Stimulated activated memory B cell treated with anti-CD40 and anti-IgM and Interleukin-4, amounts not matched to agents 10 μg/mL and 1 μg/mL and 100 μg/mL, for 72 hours (primary cell): ENCODE measurements at regions not wholly inside any gene's neighbourhood (a gene's known extent, or its start where the extent isn't known, plus 50 kb on each side); places are given as distances from the start of the nearest gene placed in this dataset.

Experiments
- ATAC-seq: fragments of 150-1000 bp; cut with Tn5 transposase; 2 replicates; pipeline ENCODE4 v1.10.0; 2021
- H3K27ac Mint-ChIP-seq: one replicate; pipeline ENCODE4 v1.8.0; 2022; ENCODE audit warnings: mild to moderate bottlenecking, mixed read lengths
- H3K27me3 Mint-ChIP-seq: one replicate; pipeline ENCODE4 v1.8.0; 2022; ENCODE audit warnings: mixed read lengths
- H3K36me3 Mint-ChIP-seq: one replicate; pipeline ENCODE4 v1.8.0; 2022; ENCODE audit warnings: mixed read lengths
- H3K4me1 Mint-ChIP-seq: one replicate; pipeline ENCODE4 v1.8.0; 2022; ENCODE audit warnings: mixed read lengths
- H3K4me3 Mint-ChIP-seq: one replicate; pipeline ENCODE4 v1.8.0; 2022; ENCODE audit warnings: mild to moderate bottlenecking, moderate library complexity, mixed read lengths
- H3K9me3 Mint-ChIP-seq: one replicate; pipeline ENCODE4 v1.8.0; 2022; ENCODE audit warnings: mixed read lengths

- Mint-ChIP-seq H3K36me3 (no peaks in the 10 kb centered on the region), H3K27ac (no peak overlapping the region), H3K9me3 (no peaks in the 10 kb centered on the region), H3K4me1 (no peaks in the 10 kb centered on the region), H3K4me3 (no peak overlapping the region), H3K27me3 (no peaks in the 10 kb centered on the region)
- ATAC-seq: no peak
These were observed 183.7 kb downstream of the GPAM start for GRCh38 chr10:111999915-112000302.

- Mint-ChIP-seq H3K27ac (no peak overlapping the region), H3K9me3 (no peaks in the 10 kb centered on the region), H3K27me3 (no peaks in the 10 kb centered on the region)
These were observed 183.1 kb downstream of the GPAM start for GRCh38 chr10:112000466-112000865.

GRCh38 chr10:112002206-112002605 is 181.4 kb downstream of the GPAM start:
- no peak overlapping the region for H3K27ac Mint-ChIP-seq
- no peaks in the 10 kb centered on the region for H3K36me3 Mint-ChIP-seq
- no peaks in the 10 kb centered on the region for H3K27me3 Mint-ChIP-seq
- H3K4me1 Mint-ChIP-seq: no peaks in the 10 kb centered on the region
- no peaks in the 10 kb centered on the region for H3K9me3 Mint-ChIP-seq
- H3K4me3 Mint-ChIP-seq: no peak overlapping the region
- ATAC-seq: no peak

More at GRCh38 chr10:112000466-112000865, 183.1 kb downstream of the GPAM start:
- no peaks in the 10 kb centered on the region for H3K36me3 Mint-ChIP-seq
- H3K4me3 Mint-ChIP-seq: no peak overlapping the region
- no peaks in the 10 kb centered on the region for H3K4me1 Mint-ChIP-seq
- ATAC-seq: no peak

GRCh38 chr10:112004075-112004474 is 179.5 kb downstream of the GPAM start:
- no peaks in the 10 kb centered on the region for H3K4me1 Mint-ChIP-seq
- no peaks in the 10 kb centered on the region for H3K9me3 Mint-ChIP-seq
- H3K27ac Mint-ChIP-seq: no peak overlapping the region
- no peaks in the 10 kb centered on the region for H3K27me3 Mint-ChIP-seq
- H3K4me3 Mint-ChIP-seq: no peak overlapping the region
- H3K36me3 Mint-ChIP-seq: no peaks in the 10 kb centered on the region
- ATAC-seq: no peak

- Mint-ChIP-seq H3K4me3 (no peak overlapping the region), H3K9me3 (no peaks in the 10 kb centered on the region), H3K27me3 (no peaks in the 10 kb centered on the region), H3K4me1 (no peaks in the 10 kb centered on the region), H3K27ac (no peak overlapping the region), H3K36me3 (no peaks in the 10 kb centered on the region)
- no peak for ATAC-seq
These were observed 178.5 kb downstream of the GPAM start for GRCh38 chr10:112005044-112005443.

- Mint-ChIP-seq H3K9me3 (no peaks in the 10 kb centered on the region), H3K27me3 (no peaks in the 10 kb centered on the region), H3K36me3 (no peaks in the 10 kb centered on the region), H3K4me1 (no peaks in the 10 kb centered on the region), H3K27ac (no peak overlapping the region), H3K4me3 (no peak overlapping the region)
- no peak for ATAC-seq
These were observed 177.2 kb downstream of the GPAM start for GRCh38 chr10:112006407-112006806.

GRCh38 chr10:112006831-112007230 is 176.7 kb downstream of the GPAM start:
- no peaks in the 10 kb centered on the region for H3K4me1 Mint-ChIP-seq
- no peaks in the 10 kb centered on the region for H3K27me3 Mint-ChIP-seq
- H3K36me3 Mint-ChIP-seq: no peaks in the 10 kb centered on the region
- no peak for ATAC-seq
- H3K27ac Mint-ChIP-seq: no peak overlapping the region
- H3K4me3 Mint-ChIP-seq: no peak overlapping the region
- no peaks in the 10 kb centered on the region for H3K9me3 Mint-ChIP-seq

- no peaks in the 10 kb centered on the region for H3K36me3 Mint-ChIP-seq
- H3K4me1 Mint-ChIP-seq: no peaks in the 10 kb centered on the region
- H3K4me3 Mint-ChIP-seq: no peak overlapping the region
- no peaks in the 10 kb centered on the region for H3K9me3 Mint-ChIP-seq
- no peak overlapping the region for H3K27ac Mint-ChIP-seq
- no peaks in the 10 kb centered on the region for H3K27me3 Mint-ChIP-seq
- ATAC-seq: no peak
These were observed 161.4 kb downstream of the GPAM start for GRCh38 chr10:112022196-112022595.

GRCh38 chr10:112024079-112024478 is 159.5 kb downstream of the GPAM start:
- H3K9me3 Mint-ChIP-seq: peaks cover 1% of the 10 kb centered on the region
- no peak overlapping the region for H3K4me3 Mint-ChIP-seq
- H3K4me1 Mint-ChIP-seq: no peaks in the 10 kb centered on the region
- H3K27ac Mint-ChIP-seq: no peak overlapping the region
- no peak for ATAC-seq
- H3K27me3 Mint-ChIP-seq: no peaks in the 10 kb centered on the region
- H3K36me3 Mint-ChIP-seq: no peaks in the 10 kb centered on the region

GRCh38 chr10:112025228-112025627 is 158.3 kb downstream of the GPAM start:
- ATAC-seq: no peak
- H3K36me3 Mint-ChIP-seq: no peaks in the 10 kb centered on the region
- H3K4me1 Mint-ChIP-seq: no peaks in the 10 kb centered on the region
- H3K27me3 Mint-ChIP-seq: no peaks in the 10 kb centered on the region
- H3K9me3 Mint-ChIP-seq: peaks cover 3% of the 10 kb centered on the region
- no peak overlapping the region for H3K27ac Mint-ChIP-seq
- H3K4me3 Mint-ChIP-seq: no peak overlapping the region

- Mint-ChIP-seq H3K9me3 (peaks cover 3% of the 10 kb centered on the region), H3K27me3 (no peaks in the 10 kb centered on the region), H3K36me3 (no peaks in the 10 kb centered on the region), H3K4me1 (no peaks in the 10 kb centered on the region), H3K27ac (no peak overlapping the region), H3K4me3 (no peak overlapping the region)
- ATAC-seq: no peak
These were observed 157.1 kb downstream of the GPAM start for GRCh38 chr10:112026438-112026837.

- H3K4me1 Mint-ChIP-seq: no peaks in the 10 kb centered on the region
- peaks cover 6% of the 10 kb centered on the region for H3K9me3 Mint-ChIP-seq
- no peak overlapping the region for H3K4me3 Mint-ChIP-seq
- H3K27ac Mint-ChIP-seq: no peak overlapping the region
- no peak for ATAC-seq
- H3K36me3 Mint-ChIP-seq: no peaks in the 10 kb centered on the region
- H3K27me3 Mint-ChIP-seq: no peaks in the 10 kb centered on the region
These were observed 155.8 kb downstream of the GPAM start for GRCh38 chr10:112027731-112028280.

GRCh38 chr10:112030431-112030830 is 153.1 kb downstream of the GPAM start:
- Mint-ChIP-seq H3K27me3 (no peaks in the 10 kb centered on the region), H3K4me3 (no peak overlapping the region), H3K9me3 (peaks cover 6% of the 10 kb centered on the region)

GRCh38 chr10:112039823-112040222 is 143.7 kb downstream of the GPAM start:
- H3K9me3 Mint-ChIP-seq: no peaks in the 10 kb centered on the region
- no peak overlapping the region for H3K4me3 Mint-ChIP-seq
- no peak overlapping the region for H3K27ac Mint-ChIP-seq
- no peaks in the 10 kb centered on the region for H3K27me3 Mint-ChIP-seq
- no peak for ATAC-seq
- no peaks in the 10 kb centered on the region for H3K36me3 Mint-ChIP-seq
- H3K4me1 Mint-ChIP-seq: no peaks in the 10 kb centered on the region

More at GRCh38 chr10:112030431-112030830, 153.1 kb downstream of the GPAM start:
- Mint-ChIP-seq H3K27ac (no peak overlapping the region), H3K4me1 (no peaks in the 10 kb centered on the region), H3K36me3 (no peaks in the 10 kb centered on the region)
- no peak for ATAC-seq

- no peaks in the 10 kb centered on the region for H3K4me1 Mint-ChIP-seq
- H3K27ac Mint-ChIP-seq: no peak overlapping the region
- H3K4me3 Mint-ChIP-seq: no peak overlapping the region
- no peaks in the 10 kb centered on the region for H3K27me3 Mint-ChIP-seq
- no peaks in the 10 kb centered on the region for H3K9me3 Mint-ChIP-seq
- ATAC-seq: no peak
- H3K36me3 Mint-ChIP-seq: no peaks in the 10 kb centered on the region
These were observed 142.9 kb downstream of the GPAM start for GRCh38 chr10:112040696-112041095.

- H3K9me3 Mint-ChIP-seq: no peaks in the 10 kb centered on the region
- no peak overlapping the region for H3K4me3 Mint-ChIP-seq
- no peak for ATAC-seq
- H3K27ac Mint-ChIP-seq: no peak overlapping the region
- H3K4me1 Mint-ChIP-seq: no peaks in the 10 kb centered on the region
- H3K36me3 Mint-ChIP-seq: no peaks in the 10 kb centered on the region
- no peaks in the 10 kb centered on the region for H3K27me3 Mint-ChIP-seq
These were observed 137.6 kb downstream of the GPAM start for GRCh38 chr10:112045938-112046337.

GRCh38 chr10:112047674-112048073 is 135.9 kb downstream of the GPAM start:
- H3K36me3 Mint-ChIP-seq: no peaks in the 10 kb centered on the region
- no peaks in the 10 kb centered on the region for H3K4me1 Mint-ChIP-seq
- H3K27ac Mint-ChIP-seq: no peak overlapping the region
- H3K9me3 Mint-ChIP-seq: no peaks in the 10 kb centered on the region
- no peak overlapping the region for H3K4me3 Mint-ChIP-seq
- no peaks in the 10 kb centered on the region for H3K27me3 Mint-ChIP-seq
- no peak for ATAC-seq
